Nucleus accumbens (tissue), 56 donors: ENCODE measurements at regions not wholly inside any gene's neighbourhood (a gene's known extent, or its start where the extent isn't known, plus 50 kb on each side); places are given as distances from the start of the nearest gene placed in this dataset.
"Not testable (repeated sequence)": the region's sequence is repeated elsewhere in the genome, so short reads cannot be mapped to it uniquely, and the experiment has no call there.

Experiments used
- DNase-seq, 56 donors: peaks; one replicate each; lab custom pipeline; 2025; lab: John Stamatoyannopoulos, UW

DNA sequence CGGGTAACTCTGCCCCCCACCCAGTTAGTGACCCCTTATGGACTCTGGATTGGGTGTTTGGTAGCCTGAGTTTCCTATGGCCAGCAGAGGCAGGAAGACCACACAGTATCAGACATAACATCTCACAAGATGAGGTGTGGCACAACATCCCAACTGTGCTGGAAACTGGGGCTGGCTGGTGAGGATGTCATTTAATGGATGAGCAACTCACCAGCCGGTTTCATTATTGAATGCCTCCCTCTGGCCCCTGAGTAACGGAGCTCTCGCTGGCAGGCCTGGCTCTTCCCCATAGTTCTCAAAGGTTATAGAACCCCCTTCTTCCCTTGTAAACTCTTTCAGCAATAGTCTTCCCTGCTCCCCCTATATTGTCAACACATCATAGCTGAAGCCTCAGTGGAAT, 195.0 kb downstream of the BCL11A start:
- DNase-seq: no peak

DNA sequence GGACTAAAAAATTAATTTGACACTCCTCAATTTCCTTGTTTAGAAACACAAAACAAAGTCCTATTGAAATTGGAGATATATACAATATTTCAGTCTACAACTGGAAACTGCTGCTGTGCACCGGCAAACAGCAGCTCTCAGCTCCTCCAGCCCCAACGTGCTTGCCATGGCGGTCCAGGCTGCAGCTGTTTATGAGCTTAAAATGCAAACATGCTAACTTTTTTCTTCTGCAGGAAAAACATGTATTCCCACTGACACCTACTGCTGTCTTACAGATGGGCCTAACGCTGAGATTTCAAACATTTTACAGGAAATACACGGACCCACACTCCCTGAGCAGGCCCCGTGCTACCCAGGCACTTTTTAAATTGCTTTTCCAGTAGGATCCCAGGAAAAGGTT, 195.5 kb downstream of the BCL11A start:
- no peak for DNase-seq

DNA sequence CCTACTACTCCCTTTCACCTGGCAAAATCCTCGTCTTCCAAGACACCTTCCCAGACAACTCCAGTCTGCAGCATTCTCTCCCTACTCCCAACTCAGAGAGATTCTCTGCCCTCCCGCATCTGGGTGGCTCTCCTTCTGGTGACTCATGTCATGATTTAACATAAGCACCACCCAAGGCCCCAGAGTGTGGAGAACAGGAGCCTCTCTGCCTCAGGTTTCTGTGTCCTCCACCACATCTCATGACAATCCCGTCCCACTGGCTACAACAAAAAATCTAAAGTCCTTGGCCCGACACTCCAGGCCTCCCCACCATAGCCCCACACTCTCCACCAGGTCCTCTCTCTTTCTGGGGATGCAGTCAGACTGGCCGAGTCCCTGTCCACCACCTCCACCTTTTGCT, 197.1 kb downstream of the BCL11A start:
- DNase-seq: no peak

DNA sequence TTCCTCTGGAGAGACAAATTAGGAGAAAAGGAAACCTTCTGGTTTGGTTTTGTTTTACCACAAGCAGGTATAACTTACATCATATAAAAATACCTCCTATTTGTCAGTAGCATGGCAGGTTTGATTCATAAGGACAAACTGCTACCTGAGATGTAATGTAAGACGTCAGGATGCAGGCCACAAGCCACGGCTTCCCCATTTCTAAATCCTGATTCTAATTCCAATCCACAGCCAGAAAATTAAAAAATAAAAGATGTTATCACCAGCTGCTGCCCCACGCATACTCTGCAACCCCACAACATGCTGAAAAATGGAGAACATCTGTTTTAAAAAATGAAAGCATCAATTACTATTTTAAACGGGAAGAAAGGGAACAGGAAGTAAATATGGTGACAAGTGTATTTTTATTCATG, 197.6 kb downstream of the BCL11A start:
- DNase-seq: no peak

DNA sequence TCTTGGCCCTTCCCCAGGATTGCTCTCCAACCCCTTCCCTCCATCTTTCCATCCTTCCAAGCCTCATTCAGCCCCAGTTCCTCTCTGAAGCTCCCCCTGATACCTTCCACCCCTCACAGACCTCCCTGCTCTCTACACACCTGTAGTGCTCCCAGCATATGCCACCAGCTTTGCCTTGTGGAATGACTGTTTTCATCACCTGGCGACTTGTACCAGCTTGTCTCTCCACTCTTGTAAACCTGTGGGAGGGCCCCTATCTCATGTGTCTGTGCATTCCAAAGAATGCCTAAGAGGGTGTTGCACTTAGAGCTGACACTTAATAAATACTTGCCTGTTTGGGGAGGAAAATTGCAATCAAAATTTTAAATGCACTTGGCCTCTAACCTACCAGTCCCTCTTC, 198.7 kb downstream of the BCL11A start:
- DNase-seq: no peak

DNA sequence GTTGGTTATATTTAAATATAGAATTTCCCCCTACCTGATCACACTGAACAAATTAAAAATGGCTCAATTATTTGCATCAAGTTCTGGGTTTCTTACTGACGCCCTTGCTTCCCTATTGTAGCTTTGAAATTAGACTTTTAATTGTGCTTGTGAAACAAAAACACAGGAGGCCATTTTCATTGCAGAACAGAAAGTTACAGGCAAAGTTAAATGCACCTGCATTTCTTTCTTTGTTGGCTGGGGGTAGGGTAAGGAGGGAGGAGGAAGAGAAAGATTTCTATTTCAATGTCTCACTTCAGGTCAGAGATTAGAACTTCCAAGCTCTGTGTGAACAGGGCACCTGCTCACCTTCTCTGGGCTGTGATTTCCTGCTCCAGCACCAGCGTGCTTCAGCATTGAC, 199.6 kb downstream of the BCL11A start:
- no peak for DNase-seq

DNA sequence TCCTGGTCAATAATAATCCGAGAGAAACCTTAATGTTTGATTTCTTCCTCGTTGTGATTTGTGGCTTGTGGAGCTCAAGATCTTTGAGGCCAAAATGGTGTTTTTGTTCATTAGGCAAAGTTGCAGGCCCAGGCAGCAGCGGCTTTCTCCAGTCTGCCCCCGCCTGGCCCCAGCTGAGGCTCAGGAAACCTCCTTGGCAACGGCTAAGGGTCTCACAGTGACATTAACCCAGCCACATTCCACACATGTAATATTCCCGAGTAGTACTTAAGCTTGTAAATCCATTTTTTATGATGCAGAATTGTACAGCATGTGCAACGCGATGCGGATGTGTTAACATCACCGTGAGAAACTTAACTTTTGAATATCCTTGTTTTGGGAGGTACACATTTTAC, 200.1 kb downstream of the BCL11A start:
- no peak for DNase-seq

DNA sequence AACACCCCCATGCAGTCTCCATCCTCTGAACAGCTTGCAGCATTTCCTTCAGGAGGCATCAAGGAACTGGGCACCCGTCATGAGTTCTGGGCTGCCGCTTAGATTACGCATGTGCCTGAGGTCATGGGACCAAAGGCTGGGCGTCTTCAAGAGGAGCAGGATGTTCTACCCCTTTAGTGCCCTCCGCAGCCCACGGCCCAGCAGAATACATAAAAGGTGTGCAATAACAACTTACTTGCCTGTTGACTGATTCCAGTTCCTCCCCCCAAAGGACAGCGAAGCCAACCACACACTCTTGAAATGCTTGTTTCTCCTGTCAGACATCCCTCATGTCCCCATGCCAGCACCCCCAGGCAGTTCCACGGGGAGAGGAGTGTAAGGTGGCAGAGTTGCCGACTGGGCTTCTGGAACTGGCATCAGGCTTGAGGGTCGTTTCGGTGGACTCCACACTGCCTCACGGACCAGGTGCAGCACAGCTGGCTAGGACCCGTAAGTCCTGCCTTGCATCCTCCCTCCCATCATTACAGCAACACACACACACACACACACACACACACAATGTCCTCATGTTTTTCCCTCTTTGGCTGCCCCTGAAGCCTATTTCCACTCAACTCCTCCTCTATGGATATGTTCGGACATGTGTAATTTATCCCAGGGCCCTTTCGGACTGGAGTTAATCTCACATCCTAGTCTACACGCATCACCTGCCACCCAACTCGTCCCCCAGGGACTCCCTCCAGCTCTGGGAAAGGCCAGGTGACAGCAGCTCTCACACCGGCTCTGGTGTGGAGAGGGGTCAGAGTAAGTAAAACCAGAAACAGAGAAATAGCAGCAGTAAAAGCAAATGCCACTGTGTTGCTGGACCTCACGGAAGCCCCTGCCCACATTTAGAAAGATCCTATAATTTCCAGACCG, 200.7 kb downstream of the BCL11A start:
- no peak for DNase-seq

DNA sequence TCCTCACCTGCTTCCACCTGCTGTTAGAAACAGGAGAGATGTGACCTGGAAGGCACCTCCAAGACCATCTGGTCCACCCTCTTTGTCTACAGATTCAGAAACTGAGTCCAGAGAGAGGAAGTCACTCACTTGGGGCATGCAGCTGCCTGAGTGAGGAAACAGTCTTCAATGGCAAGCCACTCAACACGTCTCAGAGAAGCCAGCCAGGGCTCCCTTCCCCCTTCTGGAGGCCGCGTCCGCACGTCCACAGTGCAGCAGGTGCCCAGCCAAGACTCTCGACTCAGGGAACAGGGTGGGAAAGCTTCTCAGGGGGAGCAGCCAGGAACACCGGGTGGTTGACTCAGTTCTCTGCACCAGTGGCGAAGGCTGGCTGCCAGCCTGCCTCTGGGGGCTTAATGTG, 201.7 kb downstream of the BCL11A start:
- DNase-seq: no peak

DNA sequence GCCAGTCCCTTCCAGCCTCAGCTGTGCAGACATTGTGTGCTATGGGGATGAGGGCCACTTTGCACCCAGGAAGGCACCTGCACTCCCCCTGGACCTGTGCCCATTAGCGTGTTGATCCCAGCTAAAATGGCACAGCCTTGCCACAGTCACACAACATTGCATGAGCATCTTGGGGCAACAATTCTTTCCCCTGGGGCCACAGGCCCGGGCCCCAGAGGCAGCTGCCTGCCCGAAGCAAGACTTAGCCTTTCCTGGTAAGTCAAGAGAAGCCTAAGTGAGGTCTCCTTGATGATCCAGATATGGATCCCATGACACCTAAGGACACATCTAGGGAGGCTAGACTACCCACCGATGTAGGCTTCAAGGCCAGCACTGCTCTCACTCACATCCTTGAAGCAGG, 202.1 kb downstream of the BCL11A start:
- no peak for DNase-seq

DNA sequence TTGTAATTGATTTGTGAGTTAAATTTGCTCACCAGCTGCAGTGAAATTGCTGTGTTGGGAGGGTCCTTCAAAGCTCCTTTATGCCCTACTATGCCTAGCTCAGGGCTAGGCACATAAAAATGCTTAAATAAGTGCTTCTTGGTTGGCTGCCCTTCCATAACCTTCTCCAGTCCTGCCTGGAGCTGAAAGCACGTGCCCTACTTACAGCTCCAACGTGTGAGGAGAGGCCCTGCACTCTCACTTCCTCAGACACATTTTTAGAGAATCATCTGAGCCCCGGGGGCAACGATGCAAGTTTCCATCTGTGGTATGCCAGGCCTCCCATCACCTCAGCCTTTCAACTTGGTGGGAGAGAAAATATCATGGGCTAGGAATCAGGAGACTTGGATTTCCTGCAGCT, 202.7 kb downstream of the BCL11A start:
- no peak for DNase-seq

DNA sequence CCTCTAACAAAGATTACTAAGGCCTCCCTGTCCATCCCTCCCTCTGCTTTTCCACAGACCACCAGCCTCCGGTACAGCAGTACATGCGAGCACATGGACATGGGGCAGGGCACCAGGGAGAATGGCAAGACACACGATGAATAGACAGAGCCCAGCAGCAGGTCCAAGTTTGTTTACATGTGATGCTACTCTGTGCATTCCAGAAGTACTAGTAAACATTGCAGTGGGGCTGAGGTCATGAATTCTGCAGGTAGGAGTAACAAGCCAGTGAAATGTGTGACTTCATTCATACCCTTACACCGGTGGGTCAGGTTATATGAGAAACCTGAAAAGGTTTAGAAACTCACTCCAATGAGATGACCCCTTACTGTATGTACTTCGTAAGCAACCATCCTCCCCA, 205.7 kb downstream of the BCL11A start:
- DNase-seq: no peak

DNA sequence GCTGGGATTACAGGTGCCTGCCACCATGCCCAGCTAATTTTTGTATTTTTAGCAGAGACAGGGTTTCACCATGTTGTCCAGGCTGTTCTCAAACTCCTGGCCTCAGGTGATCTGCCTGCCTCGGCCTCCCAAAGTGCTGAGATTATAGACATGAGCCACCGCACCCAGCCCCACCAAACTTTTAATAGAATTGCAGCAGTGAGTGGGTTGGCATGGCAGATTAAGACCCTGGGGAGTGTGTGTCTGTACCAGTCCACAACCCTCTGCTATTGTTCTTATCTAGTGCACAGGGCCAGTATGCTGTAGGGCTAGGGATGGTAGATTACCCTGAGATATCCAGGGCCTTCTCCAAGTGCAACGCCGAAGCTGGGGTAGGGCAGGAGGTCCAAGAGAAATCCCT, 211.0 kb downstream of the BCL11A start:
- DNase-seq: not testable (repeated sequence)

DNA sequence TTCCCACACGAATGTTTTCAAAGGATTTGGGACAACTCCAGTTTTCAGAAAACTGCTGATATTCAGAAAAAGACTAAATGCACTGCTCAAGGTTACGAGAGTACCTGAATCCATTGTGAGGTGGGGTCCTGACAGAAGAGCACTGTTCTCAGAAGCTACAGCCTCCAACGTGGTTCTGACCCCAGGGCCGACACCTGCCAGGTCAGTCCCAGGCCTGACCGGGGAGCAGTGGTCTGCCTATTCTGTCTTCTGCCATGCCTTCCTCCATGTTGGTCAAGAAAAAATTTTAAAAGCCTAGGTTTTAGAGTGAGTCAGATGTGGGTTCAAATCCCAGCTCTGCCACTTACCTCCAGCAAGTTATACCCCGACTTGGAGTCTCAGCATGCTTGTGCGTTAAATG, 212.3 kb downstream of the BCL11A start:
- no peak for DNase-seq

DNA sequence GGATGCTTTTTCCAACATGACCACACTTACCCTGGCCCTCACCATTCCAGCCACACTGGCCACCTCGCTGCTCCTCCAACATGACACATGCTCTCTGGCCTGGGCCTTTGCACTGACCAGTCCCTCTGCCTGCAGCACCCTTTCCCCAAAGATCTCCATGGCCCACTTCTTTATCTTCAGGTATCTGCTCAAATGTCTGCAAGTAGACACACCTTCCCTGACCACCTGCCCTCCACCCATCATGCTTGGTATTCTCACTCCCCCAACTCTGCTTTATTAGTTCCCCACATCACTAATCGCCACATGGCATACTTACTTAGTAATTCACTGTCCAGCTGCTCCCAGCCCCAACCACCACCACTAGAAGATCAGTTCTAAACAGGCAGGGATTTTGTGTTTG, 214.2 kb downstream of the BCL11A start:
- no peak for DNase-seq

DNA sequence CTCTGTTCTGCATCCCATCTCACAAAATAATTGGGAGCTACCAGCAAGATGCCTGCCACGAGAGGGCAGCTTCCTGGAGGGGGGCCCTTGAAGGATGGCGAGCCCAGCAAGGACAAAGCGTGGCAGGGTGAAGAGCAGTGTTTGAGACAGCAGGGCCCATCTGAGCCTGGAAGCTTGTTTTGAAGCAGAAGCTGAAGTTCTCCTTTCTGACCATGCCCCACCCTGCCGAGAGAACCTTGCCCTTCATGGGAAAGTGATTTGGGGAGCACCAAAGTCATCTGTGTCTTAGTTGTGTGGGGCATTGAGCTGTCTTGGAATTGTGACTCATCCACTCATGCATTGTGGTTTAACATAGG, 216.3 kb downstream of the BCL11A start:
- DNase-seq: no peak

DNA sequence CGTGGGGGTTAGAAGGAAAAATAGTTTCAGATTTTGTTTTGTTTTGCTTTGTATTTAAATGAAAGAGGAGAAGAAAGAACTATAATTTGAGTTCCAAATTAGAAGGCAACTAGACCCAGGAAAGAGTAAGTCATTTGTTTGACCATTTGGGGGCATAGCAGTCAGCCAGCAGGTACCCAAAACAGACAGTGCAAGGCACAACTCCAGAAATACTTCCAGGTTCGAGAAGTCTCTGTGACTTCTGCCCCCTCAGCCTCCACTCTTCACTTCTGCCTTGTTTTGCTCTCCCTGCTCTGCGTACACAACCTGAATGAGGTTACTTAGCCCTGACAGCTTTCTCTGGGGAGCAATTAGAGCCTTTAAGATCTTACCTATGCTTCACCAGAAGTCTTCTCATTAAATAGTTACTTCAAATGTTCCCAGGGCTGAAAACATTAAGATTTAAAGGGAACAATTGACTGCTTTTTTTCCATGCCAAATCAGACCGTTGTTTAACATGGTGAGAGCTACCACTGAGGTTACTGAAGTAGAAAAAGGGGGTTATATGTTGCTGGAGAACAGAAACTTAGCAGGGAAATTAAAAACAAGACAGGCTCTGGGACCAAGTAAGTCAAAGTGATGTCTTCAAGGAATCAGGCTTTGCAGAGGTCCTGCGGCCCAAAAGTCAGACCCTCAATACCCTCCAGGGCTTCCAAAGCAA, 216.9 kb downstream of the BCL11A start:
- no peak for DNase-seq

DNA sequence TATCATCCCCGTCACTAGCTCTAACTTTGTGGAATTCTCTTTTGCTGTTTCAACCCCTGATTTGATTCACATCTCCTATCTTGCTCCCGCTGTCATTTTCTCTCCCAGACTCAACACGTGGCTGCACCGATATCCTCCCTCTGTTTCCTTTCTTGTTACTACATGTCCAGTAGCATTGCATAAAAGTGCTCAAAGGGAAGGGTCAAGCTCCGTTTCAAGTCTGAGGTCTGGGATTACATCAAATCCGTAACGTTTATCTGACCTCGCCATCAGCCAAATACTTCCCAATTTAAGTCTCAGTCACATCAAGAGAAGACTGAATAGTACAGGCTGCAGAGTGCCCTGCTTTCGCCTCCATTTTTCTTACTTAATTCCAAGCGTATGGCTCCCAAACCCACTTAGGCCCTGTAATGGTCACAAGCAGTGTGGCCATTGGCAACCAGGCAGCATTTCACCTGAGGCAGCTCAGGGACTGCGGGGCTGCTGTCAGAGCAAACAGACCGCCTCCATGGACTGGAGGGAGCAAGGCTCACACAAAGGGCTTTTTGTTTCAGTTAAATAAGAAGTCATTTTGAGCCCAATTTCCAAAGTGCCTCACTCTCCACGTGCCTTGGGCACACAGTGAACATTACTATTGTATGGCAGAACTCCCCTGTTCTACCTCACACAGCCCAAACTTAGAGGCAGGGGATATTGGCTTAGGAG, 217.8 kb downstream of the BCL11A start:
- DNase-seq: peak in 12 of 56 donors; percentile 8 to 38 (median 20)

DNA sequence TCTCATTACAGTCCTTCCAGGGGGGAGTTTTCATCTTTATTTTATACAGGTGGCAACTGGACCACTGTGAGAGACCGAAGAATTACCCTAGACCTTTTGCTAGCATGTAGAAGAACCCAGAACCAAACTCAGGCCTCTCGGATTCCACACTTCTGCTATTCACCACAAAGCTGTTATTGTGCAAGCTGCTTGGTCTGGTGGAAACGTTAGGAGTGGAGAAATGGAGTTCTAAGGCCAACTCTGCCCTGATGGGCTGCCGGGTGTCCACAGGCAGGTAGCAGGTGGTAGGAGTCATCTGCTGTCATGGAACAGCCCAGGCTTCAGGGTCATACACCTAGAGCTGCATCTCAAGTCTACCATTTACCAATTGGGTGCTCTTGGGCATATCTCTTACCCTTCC, 218.8 kb downstream of the BCL11A start:
- DNase-seq: no peak

DNA sequence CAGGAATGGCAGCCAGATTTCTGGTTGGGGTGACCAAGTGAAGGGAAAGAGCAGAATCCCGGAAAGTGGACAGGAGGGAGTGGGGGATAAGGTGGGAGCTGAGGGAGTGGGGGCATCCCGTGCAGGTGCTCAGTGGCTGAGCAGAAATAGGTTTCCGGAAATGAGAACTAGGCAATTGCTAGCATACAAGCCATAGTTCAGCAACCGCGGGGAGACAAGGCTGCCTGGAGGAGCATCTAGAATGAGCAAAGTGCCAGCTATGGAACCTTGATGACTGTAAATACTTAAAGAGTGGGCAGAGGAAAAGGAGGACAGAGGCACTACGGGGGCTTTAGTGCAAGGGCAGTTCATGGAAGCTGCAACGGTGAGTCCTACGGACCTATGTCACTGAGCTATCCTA, 220.2 kb downstream of the BCL11A start:
- DNase-seq: no peak

DNA sequence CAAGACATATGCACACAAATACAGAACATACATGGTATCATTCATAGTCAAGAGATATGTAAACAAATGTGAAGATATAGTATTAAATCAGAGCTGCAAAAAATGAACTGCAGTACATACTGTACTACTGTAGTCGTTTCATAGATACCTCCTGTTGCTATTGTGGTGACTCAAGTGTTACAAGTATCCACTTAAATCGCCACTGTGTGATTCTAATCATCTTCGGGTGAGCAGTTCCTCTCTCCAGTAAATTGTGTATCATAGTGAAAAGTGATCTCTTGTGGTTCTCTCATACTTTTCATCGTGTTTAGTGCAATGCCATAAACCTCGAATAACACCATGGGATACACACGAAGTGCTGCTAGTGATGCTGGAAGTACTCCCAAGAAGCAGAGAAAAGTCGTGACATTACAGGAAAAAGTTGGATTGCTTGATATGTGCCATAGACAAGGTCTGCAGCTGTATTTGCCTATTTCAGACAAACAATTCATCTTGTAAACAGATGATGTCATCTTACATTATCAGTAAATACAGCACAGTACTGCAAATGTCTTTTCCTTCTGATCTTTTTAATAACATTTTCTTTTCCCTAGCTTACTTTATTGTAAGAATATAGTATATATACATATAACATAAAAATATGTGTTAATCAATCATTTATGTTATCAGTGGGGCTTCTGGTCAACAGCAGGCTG, 222.2 kb downstream of the BCL11A start:
- DNase-seq: no peak
